ENCODE measurements at regions not wholly inside any gene's neighbourhood (a gene's known extent, or its start where the extent isn't known, plus 50 kb on each side); places are given as distances from the start of the nearest gene placed in this dataset.

GRCh38 chr2:230640540-230641011 lies 72.1 kb upstream of the CAB39 start:
- no peak for DNase-seq (ENCODE audit: low read depth in 2 of 2)

- DNase-seq (ENCODE audit: low read depth in 2 of 2), result no peak
Measured at GRCh38 chr2:230642966-230643365, 69.7 kb upstream of the CAB39 start.

- no peak for DNase-seq (ENCODE audit: low read depth in 2 of 2)
Measured at GRCh38 chr2:230643576-230644291, 68.9 kb upstream of the CAB39 start.

GRCh38 chr2:230644356-230644935 lies 68.2 kb upstream of the CAB39 start:
- DNase-seq (ENCODE audit: low read depth in 2 of 2), result no peak

- no peak for DNase-seq (ENCODE audit: low read depth in 2 of 2)
Measured at GRCh38 chr2:230648356-230648755, 64.3 kb upstream of the CAB39 start.

GRCh38 chr2:230650585-230651137 lies 62.0 kb upstream of the CAB39 start:
- DNase-seq (ENCODE audit: low read depth in 2 of 2), result no peak

GRCh38 chr2:230654057-230654456 lies 58.6 kb upstream of the CAB39 start:
- DNase-seq (ENCODE audit: low read depth in 2 of 2), result no peak

- no peak for DNase-seq (ENCODE audit: low read depth in 2 of 2)
Measured at GRCh38 chr2:230657462-230657861, 55.2 kb upstream of the CAB39 start.

GRCh38 chr2:230657906-230658305 lies 54.7 kb upstream of the CAB39 start:
- no peak for DNase-seq (ENCODE audit: low read depth in 2 of 2)

GRCh38 chr2:230658577-230658876 lies 54.1 kb upstream of the CAB39 start:
- no peak for DNase-seq (ENCODE audit: low read depth in 2 of 2)

- DNase-seq (ENCODE audit: low read depth in 2 of 2), result peak; percentile 59 to 73
Measured at GRCh38 chr2:230658877-230659652, 53.6 kb upstream of the CAB39 start.

- peak in 1 of 2 donors; percentile 65 for DNase-seq (ENCODE audit: low read depth in 2 of 2)
Measured at GRCh38 chr2:230660294-230661060, 52.2 kb upstream of the CAB39 start.

- DNase-seq (ENCODE audit: low read depth in 2 of 2), result no peak
Measured at GRCh38 chr2:230661072-230661957, 51.3 kb upstream of the CAB39 start.

Measured in stimulated activated CD8-positive, alpha-beta memory T cell treated with anti-CD3 and anti-CD28 coated beads, Interleukin-2, amount 100 ng/mL, for 48 hours (primary cell).